GM21619 (cell line): ENCODE measurements at regions not wholly inside any gene's neighbourhood (a gene's known extent, or its start where the extent isn't known, plus 50 kb on each side); places are given as distances from the start of the nearest gene placed in this dataset.
"Not testable (repeated sequence)": the region's sequence is repeated elsewhere in the genome, so short reads cannot be mapped to it uniquely, and the experiment has no call there.

Experiments used
- ATAC-seq: cut with Tn5 transposase; IDR thresholded peaks from one replicate; pipeline ENCODE4 v1.9.1; 2021; ENCODE audit not compliant: unreplicated experiment

DNA sequence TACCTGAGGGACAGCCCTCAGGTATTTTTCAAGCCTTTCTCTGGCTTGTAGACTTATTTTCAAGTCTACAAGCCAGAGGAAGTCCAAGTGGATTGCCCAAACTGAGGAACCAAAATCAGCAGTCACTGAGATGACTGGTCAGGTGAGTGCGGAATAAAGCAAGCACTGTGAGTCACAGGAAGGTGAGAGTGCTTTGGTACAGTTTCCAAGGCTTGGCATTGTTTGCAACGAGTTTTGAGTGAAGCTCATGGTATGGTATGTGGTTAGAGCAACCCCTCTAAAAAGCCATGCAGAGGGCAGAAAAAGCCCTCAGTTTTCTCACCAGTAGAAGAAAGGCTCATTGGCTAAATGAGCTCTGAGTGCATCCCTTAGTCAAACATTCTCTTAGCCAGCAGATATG, 112.8 kb upstream of the EOLA2 start:
- ATAC-seq = no peak

DNA sequence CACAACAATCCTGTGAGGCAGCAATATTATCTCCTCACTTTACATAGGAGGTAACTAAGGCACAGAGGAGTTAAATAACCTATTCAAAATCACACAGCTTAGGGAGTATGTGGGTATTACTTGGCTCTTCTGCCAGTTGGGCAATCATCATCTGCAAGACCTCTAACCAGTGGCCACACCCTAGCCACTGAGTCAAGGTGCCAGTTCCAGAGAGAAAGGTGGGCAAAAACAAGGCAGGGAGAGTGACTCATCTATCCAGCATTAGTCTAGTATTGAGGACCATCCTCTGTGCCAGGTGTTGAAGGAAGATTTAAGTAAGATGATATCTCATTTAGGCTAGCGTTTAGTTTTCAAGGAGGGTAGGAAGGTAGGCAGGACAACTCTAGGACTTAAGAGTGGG, 113.9 kb upstream of the EOLA2 start:
- ATAC-seq = no peak

- ATAC-seq = no peak
Observed at GRCh38 chrX:150058728-150059127, 120.4 kb upstream of the EOLA2 start.

DNA sequence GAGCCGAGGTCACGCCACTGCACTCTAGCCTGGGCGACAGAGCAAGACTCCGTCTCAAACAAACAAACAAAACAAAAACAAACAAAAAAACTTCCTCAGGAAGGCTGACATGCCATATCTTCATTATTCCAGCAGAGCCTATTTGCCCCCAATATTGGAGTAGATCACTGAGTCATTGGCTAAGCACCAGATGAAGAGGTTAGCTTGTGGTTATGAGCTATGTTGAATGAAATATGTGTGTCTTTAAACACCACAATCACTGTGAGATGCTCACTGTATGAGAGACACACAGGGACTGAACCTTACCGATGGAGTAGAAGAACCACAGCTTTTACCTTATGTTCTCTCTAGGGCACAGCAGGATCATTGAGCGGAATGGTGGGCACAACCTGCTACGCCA, 122.1 kb upstream of the EOLA2 start:
- ATAC-seq = no peak

GRCh38 chrX:150062292-150063137, 124.2 kb upstream of the EOLA2 start:
- no peak for ATAC-seq

DNA sequence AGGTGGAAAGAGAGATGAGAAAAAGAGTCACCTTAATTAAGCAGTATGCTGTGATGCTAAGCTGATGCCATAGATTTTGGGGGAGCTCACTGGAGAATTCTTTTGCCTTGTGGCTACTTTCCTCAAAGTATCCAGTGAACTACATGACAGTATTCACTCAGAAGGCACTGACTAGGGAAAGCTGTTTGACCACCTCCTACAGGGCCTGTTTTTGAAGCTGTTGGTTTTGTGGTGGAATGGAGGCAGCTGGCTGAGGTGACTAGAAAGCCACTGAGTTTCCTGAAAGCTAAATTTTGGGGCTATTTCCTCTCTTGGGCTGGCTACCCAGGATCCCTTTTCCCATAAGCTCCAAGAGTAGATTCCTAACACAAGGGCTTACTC, 124.8 kb upstream of the EOLA2 start:
- no peak for ATAC-seq

- no peak for ATAC-seq
Observed at GRCh38 chrX:150063674-150064073, 125.4 kb upstream of the EOLA2 start.

- no peak for ATAC-seq
Observed at GRCh38 chrX:150074175-150074574, 135.9 kb upstream of the EOLA2 start.

GRCh38 chrX:150080497-150080896, 142.2 kb upstream of the EOLA2 start:
- ATAC-seq = no peak

GRCh38 chrX:150081076-150081475, 142.8 kb upstream of the EOLA2 start:
- ATAC-seq = no peak

DNA sequence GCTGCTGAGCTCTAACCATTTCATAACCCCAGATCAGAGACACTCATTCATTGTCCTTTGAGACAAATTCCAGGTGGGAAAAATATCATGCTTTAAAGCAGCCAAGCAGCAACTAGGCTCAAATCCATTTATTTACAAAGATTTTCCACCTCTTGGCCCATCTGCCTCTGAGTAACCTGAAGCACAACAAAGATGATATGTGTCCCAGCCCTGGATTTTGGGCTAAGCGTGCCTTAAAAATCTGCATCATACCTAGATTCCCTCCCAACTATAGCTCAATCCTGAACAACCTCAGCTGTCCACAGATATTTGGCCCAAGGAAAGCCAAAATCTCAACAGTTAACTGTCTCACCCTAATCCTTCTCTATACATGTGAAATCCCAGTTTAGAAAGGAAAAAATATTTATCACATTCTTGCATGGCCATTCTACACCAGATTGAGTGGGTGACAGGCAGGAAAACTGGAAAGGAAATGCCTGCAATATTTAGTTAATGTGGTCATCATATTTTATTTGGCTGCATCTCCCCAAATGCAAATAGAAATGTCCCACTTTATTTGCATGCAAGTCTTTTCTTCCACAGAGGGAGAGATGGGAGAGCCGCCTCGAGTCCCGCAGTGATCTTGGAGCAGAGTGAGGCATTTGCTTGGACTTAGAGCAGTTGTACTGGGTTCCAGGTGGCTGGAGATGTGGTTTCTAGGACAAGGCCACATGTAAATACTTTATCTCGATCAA, 146.4 kb upstream of the EOLA2 start:
- no peak for ATAC-seq

GRCh38 chrX:150085881-150086280, 147.6 kb upstream of the EOLA2 start:
- ATAC-seq = no peak

DNA sequence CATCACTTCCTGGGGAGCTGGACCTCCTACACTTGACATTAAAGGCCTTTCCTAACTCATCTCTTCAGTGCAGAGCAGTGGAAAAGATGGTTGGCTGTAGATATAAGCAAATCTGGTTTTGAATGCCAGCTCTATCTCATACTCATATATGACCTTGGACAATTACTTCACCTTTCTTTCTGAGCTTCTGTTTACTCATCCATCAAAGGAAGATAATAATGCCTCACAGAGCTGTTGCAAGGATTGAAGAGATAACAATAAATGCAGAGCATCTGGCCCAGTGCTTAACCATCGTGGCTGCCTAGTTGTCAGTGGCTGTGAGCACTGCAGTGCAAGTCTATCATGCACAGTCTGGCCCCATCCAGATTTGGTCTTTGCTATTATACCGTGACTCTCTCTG, 148.1 kb upstream of the EOLA2 start:
- no peak for ATAC-seq

DNA sequence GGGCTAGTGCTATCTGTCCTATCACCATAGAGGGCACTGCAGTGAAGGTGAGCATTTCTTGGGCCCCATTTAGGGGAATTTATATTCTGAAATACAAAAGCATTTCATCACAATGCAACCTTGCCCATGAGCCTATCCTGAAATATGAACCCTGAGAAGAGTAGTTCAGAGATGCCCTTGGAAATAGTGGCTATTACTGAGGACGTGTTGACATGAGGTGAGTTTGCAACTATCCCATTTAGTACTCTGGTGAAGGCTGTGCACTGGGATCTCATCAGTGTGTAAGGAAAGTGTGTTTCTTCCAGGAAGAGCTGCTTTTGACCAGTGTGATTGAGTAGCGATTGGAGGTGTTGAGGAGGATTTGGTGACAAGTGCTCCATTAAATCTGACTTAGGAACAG, 149.3 kb upstream of the EOLA2 start:
- no peak for ATAC-seq

DNA sequence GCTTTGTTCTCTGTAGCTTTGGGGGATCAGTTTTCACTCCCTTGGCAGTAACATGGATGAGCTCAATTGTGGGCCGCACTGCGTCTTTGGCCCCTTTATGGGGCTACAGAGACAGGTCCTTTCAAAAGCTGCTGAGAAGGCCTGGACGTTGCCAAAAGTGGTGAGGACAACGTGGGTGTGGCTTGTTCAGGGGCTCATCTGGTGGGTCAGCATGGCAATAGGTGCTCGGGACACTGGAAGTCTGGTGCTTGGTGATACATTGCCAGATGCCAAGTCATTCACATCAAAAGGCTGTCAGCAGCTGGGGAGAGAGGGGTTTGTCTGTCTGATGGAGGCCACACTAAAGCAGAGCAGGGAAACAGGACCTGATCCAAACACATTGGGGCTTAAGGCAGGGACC, 149.8 kb upstream of the EOLA2 start:
- ATAC-seq = no peak

DNA sequence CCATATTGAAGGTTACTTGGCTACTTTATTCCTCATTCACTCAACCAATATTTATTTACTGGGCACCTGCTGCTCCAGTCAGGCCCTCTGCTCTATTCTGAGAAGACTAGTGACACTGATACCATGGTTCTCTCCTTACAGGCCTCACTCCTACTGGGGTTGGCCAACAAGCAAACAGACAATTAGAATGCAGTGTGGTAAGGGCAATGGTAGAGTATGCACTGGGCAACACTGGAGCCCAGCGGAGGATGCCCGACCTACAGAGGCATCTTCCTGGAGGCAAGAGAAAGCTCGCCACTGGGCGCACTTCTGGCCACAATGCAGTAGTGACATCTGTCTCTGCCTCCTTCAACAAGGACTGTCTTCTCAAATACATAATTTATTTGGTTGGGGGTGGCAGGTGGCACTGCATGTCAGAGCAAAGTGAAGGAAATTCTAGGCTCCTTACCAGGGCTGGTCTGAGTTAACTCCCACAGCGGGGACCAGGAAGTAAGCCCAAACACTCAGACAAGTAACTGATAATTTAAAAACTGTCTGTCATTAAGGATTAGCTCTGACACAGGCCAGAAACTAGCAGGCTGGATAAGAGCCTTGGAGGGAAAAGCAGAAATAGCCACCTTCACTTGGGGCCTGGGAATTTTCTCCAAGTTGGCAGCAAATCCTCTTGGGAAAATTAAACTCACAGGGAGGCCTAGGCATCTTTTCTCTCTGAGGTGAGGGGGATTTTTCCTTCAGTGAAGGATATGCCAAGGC, 150.7 kb upstream of the EOLA2 start:
- ATAC-seq = no peak

DNA sequence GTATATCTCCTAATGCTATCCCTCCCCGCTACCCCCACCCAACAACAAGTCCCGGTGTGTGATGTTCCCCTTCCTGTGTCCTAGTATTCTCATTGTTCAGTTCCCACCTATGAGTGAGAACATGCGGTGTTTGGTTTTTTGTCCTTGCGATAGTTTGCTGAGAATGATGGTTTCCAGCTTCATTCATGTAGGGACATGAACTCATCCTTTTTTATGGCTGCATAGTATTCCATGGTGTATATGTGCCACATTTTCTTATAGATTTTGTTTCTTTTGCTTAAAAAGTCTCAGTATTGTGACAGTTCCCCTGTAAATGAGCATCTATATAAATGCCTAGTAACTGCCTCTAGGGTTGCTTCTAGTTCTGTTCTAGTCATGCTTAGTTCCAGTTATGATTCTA, 153.0 kb upstream of the EOLA2 start:
- not testable (repeated sequence) for ATAC-seq

- ATAC-seq = no peak
Observed at GRCh38 chrX:150092549-150092948, 154.3 kb upstream of the EOLA2 start.

DNA sequence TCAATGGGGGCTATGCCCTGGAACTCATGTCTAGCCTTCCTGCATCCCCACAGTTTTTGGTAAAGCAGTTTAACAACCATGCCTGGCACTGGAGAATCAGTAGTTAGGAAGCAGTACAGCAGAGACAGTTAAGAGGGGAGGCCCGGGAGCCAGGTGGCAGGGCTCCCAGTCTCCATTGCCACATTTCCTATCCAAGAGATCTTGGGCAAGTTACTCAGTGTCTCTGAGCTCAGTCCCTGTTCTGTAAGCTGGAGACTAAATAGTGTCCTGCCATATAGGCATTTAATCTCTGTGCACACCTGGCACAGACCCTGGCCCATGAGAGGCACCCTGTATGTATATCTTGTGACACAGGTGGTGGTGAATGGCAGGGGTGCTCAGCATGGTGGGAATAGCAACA, 156.1 kb upstream of the EOLA2 start:
- ATAC-seq = no peak

GRCh38 chrX:150094996-150095395, 156.7 kb upstream of the EOLA2 start:
- no peak for ATAC-seq

DNA sequence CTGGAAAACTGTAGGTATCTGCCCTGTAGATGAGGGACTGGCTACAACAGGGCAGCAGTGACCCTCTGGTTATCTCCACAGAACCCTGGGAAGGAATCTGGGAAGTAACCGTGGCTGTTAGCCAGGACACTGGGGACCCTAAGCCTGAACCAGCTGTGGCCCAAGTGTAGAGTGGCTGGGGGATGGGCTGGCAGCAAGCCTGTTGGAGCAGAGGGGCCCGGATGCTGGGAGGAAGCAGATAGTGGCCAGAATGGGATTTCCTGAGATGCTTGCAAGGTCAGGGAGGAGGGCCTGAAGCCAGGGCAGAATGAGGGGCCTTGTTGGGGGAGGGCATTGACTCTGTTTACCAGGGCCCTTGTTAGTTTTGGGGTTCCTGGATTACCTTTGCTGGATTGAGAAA, 161.0 kb upstream of the EOLA2 start:
- ATAC-seq = no peak

- no peak for ATAC-seq
Observed at GRCh38 chrX:150100261-150100660, 162.0 kb upstream of the EOLA2 start.
